LHCN-M2 (cell line): ENCODE measurements at regions not wholly inside any gene's neighbourhood (a gene's known extent, or its start where the extent isn't known, plus 50 kb on each side); places are given as distances from the start of the nearest gene placed in this dataset.

ENCODE experiments used
- DNase-seq: peaks from one replicate; pipeline ENCODE4 v3.0.0-alpha.2; 2012; ENCODE audit warnings: low read depth

DNA sequence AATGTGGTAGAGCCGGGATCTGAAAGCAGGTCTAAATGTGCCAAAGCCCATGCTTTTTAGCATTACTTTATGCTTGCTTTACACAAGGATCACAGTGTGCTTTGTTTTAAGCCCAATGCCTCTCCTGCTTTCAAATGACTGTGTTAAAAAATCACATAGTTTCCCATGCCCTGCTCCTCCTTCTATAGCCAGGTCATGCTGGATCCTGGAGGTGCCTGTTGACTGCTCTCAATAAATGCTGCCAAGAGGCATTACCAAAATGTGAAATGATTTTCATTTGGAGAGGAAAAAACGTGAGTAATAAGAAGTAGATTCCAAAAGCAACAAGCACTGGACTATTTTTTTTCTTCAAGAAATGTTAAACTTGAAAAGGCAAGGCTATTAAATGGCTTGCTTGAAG lies 420.7 kb upstream of the USP24 start:
- no peak for DNase-seq

DNA sequence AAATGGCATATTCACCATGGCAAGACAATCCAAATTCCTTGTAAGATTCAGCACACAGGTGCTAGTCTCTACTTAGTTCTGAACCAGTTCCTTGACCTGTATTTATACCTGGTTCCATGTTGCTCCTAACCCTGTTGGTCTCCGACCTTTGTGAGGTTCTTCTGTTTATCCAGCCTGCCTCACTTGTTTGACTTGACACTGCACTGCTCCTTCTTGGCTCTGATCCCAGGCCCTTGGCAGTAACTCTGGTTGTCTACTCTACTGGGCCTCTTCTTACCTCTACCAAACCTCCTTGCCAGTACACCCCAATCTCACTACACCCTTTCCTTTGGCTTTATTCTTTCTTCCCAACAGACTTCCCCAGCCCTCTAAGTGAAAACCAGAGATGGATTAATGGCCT lies 419.4 kb upstream of the USP24 start:
- DNase-seq: no peak

DNA sequence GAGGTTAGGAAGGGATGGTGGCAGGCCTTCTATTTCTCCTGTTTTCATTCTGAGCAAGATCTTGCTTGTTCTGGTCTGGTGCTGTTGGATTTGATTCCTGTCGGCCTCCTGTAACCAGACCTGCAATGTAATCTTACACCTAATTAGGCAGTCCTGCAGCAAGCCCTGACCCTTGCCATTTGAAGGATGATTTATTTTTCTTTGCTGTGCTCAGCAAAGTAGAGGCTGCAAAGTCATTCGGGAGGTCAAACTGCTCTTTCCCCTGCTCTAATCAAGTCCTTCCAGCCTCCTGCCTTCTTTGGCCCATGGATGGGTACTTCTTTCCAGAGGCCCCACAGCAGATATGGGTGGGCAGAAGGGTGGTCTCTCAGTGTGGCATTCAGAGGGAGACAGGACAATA lies 417.7 kb upstream of the USP24 start:
- DNase-seq: peak; percentile 30

DNA sequence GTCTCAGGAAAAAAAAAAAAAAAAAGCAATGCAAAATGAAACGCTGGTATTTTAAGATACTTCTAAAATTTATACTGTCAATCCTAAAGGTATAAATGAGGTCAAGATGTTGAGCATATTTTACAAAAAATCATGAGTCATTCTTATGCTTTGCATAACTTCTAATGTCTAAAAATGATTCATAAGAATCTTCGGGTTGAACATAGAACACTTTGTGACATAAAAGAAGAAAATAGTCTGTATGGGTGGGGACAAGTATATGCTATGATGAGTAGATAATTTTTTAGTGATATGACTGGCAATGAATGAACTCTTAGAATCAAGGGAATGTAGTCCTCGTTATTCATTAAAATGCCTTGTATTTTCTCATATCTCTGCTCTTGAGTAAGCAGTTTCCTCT lies 416.9 kb upstream of the USP24 start:
- DNase-seq: peak; percentile 83

DNA sequence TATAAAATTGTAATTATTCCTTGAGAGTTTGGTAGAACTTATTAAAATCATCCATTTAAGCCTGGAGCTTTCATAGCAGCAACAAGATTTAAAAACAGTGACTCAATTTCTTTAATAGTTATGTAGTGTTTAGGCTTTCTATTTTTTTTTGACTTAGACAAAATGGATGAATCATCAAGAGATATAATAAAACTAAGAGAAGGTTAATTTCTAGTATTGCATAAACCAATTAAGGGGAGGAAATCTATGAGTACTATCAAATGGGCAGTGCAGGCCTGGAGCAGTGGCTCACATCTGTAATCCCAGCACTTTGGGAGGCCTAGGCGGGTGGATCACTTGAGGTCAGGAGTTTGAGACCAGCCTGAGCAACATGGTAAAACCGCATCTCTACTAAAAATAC lies 416.3 kb upstream of the USP24 start:
- DNase-seq: peak; percentile 51

DNA sequence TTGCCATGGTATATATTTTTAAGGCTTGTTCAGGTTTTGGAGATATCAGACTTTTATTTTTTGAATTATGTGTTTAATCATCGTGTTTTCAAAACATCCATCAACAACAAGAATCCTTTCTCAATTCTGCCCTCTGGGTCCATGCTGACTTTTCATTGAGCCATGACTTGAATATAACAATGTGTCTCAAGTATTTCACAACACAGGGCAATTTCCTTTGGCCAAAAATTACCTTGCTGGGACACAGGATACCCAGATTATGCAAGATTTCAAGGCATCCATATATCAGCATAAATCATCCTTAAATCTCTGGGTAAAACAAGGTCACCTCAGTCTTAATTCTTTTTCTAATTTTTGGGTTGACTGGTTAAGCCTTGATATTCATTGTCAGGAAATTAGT lies 411.2 kb upstream of the USP24 start:
- DNase-seq: no peak

DNA sequence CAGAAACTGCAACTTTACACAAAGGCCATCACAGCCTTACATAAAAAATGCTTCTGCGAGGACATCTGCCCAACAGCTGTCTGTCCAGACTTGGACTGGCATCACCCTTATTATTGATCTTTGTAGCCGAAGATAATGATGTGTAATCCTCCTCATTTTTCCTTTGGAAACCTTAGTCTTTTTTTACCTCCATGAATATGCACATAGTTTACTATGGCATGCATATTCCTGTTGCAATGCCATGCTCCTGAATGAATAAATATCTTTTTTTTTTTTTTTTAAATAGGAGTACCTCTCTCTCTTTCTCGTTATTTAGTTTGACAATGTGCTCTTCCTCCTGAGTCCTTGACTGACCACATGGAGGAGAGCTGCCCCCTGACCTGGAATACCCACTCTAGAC lies 409.6 kb upstream of the USP24 start:
- no peak for DNase-seq

DNA sequence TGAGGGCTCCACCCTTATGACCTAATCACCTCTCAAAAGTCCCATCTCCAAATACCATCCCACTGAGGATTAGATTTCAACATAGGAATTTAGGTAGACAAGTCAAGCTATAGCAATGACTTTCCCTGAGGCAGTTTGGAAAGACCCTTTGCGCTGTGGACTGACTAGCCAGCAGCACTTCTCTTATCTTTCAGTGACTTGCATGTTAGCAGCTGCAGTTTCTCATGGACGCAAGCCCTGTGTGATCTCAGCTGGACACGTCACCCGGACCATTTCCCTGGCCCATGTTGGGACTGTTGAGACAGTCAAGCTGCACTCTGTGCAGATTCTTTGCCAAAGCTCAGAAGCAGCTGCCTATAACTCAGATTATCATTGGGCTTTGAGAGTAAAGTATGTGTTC lies 408.1 kb upstream of the USP24 start:
- no peak for DNase-seq

DNA sequence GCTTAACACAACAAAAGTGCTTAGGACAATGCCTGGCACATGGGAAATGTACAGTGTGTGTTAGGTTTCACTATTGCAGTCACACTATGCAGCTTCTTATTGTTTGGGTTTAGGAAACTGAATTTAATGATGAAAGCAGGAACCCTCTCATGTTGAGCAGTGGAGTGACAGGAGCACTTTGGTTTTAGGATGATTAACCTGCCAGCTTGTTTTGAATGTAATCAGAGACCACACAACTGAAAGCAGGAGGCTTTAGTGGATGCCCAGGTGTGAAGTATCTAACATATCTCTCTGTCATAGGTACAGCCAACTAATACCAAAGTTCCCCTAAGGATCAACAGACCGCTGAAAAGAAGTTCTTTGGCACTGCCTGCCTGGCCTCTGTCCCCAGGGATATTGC lies 406.9 kb upstream of the USP24 start:
- DNase-seq: no peak

DNA sequence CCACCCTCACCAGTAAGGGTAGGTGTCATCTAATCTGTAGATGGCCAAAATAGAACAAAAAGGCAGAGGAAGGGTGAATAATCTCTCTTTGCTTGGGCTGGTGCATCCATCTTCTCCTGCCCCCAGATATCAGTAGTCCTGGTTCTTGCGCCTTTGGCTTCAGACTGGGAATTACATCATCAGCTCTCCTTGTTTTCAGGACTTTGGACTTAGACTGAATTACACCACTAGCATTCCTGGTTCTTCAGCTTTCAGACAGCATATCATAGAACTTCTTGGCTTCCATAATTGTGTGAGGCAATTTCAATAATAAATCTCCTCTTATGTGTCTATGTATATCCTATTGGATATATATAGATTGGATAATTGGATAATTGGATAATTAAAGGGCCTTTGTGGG lies 403.0 kb upstream of the USP24 start:
- DNase-seq: no peak

DNA sequence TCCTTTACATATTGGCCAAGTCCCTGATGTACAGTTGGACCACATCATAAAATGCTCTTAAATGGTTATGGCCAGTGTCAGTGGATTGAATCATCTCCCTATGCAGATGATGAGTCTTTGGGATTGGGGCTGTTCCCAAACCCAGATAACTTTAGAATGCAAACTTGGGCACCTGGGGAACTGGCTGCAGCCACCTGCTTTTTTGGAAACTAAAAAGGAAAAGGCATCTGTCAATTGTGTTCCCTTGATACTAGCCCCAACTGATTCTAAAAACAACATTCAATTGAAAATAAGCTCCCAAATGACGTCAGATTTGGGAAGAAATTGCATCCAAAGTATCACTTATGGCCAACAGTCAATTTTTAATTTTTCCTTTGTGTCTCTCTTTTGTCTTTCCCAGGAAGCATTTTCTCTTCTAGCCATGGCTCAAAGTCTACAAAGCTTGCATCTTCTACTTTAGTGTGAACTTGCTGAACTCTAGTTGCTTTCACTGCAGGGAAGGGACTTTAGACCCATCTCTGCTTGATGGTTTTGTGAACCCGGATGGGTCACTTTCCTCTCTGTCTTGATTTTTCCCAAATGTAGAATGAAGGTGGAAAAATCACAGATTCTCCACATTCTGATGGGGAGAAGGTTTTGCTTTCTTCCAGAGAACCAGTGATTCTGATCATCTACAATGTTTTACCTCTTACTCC lies 402.3 kb upstream of the USP24 start:
- DNase-seq: no peak

DNA sequence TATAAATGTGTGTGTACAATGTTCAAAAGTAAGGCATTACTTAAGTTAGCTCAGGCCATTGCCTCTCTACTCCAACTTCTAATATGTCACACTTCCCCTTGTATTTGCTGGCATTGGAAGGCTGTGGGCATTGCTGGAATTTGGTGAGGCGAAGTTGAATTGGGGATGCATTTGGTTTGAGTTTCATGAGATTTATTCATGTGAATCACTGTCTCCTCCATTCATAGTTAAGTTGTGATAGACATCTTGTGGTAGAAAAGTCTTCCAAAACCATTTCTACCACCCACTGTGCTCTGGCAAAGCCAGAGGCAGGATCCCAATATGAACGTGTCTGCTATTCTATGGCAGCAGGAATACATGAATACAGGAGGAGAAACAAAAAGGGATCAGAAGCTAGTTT lies 397.8 kb upstream of the USP24 start:
- no peak for DNase-seq

DNA sequence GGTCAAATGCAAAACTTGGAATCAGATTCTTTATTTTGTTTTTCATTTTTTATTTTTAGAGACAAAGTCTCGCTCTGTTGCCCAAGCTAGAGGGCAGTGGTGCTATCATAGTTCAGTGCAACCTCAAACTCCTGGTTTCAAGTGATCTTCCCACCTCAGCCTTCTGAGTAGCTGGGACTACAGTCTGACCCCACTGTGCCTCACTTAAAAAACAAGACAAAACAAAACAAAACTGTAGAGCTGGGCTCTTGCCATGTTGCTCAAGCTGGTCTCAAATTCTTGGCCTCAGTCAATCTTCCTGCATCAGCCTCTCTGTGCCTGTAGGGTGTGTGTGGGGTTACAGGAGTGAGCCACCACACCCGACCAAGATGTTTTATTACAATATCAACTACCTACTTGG lies 396.0 kb upstream of the USP24 start:
- DNase-seq: no peak

DNA sequence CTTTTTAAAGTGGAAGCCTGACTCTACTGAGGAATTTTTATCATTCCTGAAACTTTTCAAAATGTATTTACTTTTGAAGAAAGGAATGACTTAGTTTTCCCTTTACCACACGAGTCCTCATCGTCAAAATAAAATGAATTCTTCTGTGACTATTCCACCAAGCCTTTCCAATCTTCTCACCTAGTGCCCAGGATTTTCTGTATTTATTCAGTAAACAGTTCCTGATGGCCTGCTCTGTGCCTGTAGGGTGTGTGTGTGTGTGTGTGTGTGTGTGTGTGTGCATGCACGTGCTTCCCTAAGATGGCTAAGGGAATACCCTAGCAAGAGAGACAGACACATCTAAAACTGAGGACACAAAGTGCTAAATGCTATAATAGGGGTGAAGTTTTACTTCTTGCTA lies 395.0 kb upstream of the USP24 start:
- DNase-seq: no peak

DNA sequence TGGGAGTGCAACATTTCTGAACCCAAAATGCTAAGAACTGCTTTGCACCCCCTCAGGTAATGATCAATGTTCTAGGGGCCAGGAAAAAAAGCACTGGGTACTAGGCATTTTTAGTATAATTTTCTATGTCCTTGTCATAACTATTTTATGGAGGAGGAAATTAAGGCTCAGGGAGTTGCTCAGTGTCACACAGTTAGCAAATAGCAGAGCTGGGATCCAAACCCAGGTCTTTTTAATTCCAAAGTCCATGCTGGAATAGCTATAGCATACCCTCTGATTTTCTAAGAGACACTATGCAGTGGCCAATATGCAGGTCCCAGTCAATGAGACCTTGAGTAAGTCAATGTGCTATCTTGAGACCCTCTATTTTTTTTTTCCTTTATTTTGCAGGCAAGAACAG lies 394.5 kb upstream of the USP24 start:
- no peak for DNase-seq

DNA sequence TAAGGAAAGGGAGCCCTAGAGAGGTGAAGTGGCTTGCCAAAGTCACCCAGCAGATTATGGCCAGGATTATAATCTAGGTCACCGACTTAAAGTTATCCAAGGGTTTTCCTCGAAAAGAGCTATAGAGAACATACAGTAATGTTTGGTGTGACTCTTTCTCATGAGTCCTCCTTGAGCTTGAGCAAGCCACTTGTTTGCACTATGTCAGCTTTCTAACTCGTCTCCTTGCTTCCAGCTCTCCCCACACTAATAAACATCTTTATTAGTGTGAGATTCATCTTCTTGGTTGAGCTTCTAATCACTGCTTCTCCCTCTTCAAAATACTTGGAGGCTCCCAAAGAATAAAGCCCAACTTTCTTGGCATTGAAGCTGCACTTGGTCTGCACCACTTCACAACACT lies 390.0 kb upstream of the USP24 start:
- DNase-seq: no peak

DNA sequence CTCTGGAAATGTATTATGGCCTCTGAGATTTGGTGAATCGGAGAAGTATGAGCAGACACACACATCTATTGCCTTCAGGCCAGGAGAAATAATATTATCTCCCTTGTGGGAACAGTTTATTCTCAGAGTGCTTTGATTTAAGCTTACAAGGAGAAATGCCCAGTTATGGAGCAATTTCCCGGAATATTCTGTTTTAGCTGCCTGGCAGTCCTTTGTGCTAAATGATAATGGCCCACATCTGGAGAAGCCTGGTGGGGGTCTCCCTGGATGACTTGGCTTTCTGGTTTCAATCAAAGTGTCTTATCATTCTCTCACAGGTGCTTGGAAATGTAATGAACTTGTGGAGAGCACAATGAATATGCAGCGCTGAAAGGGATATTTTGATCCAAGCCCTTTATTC lies 389.6 kb upstream of the USP24 start:
- no peak for DNase-seq

DNA sequence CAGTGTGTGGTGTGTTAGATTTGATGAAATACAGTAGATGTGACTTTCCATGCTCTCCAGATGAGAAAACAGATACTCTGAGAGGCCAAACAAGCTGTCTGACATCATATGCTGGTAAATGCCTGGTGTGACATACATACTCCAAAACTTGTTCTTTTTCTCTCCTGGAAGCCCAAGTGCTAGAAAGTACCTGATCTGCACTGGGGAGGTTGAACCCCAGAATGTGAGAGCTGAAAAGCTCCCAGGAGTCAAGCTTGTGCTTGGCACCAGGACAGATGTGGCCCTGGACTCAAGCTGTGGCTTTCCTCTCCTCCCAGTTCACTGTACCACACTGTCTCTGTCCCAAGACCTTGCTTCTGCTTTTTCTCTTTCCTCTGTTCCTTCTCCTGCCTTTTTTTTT lies 389.0 kb upstream of the USP24 start:
- no peak for DNase-seq

DNA sequence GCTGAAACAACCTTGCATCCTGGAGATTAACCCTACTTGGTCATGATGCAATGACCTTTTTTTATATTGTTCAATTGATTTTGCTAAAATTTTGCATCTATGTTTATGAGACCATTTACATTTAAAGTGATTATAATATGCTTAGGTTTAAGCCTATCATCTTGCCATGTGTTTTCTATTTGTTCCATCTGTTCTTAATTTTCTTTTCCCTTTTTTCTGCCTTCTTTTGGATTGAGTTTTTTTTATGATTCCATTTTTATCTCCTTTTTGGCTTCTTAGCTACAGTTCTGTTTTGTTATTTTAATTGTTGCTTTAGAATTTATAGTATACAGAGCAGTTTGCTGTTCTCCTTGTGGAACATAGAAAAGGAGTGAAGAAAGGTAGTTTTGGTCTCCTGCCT lies 385.1 kb upstream of the USP24 start:
- DNase-seq: no peak

DNA sequence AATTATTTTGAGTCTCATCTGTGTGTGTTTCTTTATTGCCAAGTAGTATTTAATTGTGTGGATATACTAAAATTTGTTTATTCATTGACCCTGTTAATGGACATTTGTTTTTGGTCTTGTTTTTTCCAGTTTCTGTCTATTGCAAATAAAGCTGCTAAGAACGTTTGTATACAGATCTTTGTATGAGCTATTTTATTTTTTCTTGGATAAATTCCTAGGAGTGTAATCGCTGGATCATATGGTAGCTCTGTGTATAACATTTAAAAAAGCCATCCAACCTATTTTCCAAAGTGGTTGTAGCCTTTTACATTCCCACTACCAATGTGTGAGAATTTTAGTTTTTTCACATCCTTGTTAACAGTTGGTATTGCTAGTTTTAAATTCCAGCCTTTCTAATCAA lies 382.7 kb upstream of the USP24 start:
- no peak for DNase-seq

DNA sequence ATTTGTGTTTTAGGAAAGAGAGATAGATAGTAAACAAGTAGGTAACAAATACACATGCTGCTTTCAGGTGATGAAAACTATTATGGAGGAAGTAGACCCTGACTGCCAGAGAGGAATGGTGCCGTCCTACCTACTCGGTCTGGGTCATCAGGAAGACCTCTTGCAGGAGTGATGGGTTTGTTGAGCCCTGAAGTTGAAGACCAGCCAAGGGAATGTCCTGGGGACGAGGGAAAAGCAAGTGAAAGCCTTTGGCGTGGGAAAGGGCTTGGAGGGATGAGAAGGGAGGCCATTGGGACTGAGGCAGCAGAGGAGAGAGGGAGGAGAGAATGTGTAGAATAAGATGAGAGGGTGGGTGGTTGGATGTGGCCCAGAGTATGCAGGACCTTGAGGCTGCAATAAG lies 379.5 kb upstream of the USP24 start:
- no peak for DNase-seq

DNA sequence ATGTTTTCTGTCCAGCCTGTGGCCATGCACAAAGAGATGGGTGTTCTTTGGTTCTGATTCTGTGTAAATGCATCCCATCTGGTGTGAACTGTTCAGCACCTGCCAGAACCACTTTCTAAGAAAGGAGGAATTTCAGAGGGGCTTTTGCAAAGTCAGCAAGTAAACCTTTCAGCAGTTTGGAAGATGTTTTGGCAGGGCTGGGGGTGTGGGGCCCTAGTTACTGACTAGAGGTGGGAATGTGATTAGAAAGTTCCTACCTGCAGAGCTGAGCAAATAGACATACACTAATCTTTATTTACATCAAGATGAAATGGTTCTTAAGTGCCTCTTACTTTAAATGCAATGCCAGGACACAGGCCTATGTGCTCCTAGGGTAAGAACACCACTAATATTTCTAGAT lies 378.1 kb upstream of the USP24 start:
- no peak for DNase-seq

DNA sequence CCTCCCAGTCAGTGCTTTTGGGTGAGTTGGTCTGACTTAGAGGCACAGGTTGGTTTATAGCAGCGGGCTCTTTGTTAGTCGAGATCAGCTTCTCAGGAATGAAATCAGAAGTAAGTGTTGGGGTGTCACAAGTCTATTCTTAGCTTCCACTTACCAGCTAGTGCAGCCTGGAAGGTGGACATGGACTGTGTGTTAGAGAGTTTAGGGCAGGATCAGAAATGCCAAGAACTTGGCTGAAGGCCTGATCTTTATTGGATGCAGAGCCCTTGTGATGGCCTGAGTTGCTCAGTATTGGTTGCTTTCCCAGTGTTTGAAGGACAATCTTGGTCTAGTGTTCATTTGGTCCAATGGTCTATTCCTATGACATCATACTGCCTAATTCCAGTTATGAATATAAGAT lies 377.0 kb upstream of the USP24 start:
- no peak for DNase-seq

DNA sequence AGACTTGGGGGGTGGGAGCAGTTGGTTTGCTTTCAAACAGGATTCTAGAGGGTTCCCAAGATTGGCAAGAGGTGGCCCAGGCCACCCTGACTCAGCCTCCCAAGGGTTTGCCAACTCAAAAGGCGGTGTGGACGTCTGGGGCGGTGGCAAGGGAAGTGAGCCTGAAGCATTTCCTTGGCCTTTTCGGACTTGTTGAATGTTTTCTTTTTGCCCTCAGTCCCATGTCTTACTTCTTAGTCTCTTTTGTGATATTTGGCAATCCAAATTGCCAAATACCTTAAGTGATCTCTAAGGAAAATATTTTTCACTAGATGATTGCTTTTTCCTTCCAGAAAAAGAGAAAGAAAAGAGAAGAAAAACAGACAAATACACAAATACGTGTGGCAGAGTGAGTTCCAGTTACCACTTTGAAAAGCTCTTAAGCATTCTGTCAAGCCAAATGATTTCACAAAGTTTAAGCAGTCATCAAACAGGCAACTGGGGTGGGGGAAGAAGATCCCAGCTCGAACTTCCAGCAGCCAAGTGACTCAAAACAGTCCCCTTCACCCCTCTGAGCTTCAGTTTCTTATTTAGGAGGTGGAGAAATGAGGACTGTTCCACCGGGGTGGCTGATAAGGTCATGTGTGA lies 374.6 kb upstream of the USP24 start:
- peak; percentile 71 for DNase-seq
